ENCODE measurements at regions not wholly inside any gene's neighbourhood (a gene's known extent, or its start where the extent isn't known, plus 50 kb on each side); places are given as distances from the start of the nearest gene placed in this dataset.

GRCh38 chr14:42185718-42186117 is 579.0 kb downstream of the LRFN5 start:
- no peak overlapping the region for H3K27ac ChIP-seq (ENCODE audit: extremely low read length, insufficient read depth, low read length)
- H3K4me2 ChIP-seq (ENCODE audit: low read depth, low read length), result no peak overlapping the region
- H3K9me3 ChIP-seq (ENCODE audit: low read length), result peaks cover 90% of the 10 kb centered on the region
- BruUV-seq (replicated peaks), result no TSS peak
- intact Hi-C loops (cut with micrococcal nuclease; ENCODE audit: unreplicated experiment), result no loop called here
- H3K4me1 ChIP-seq (ENCODE audit: insufficient read depth, low read length), result no peaks in the 10 kb centered on the region
- ChIA-PET POLR2A (no interaction called here), CTCF (ENCODE audit: low intra/inter-chr PET ratio, low total read pairs) (no interaction called here)
- H3K27me3 ChIP-seq (ENCODE audit: control insufficient read depth in 1 of 2, insufficient read depth in 2 of 2, low read length in 2 of 2), result no peaks in the 10 kb centered on the region
- no peak overlapping the region for H2AFZ ChIP-seq (ENCODE audit: low read length)
- H3K36me3 ChIP-seq (replicated peaks in 1 of 2; ENCODE audit: control insufficient read depth in 1 of 2, insufficient read depth in 2 of 2, low read length in 2 of 2), result no peaks in the 10 kb centered on the region
- DNase-seq (ENCODE audit: low spot score), result no peak
- WGBS (ENCODE audit: low lambda C conversion rate), result under 1% methylated on average over 2 of the region's 2 CpGs
- H4K20me1 ChIP-seq (ENCODE audit: insufficient read depth, low read length), result no peaks in the 10 kb centered on the region
- no peak overlapping the region for H3K9ac ChIP-seq (ENCODE audit: insufficient read depth, low read depth, low read length)
- in situ Hi-C loops (cut with HindIII; ENCODE audit: extremely low pct_ligation_motif_present, low pct_unique_long_range_greater_than_20kb), result no loop called here
- no peak overlapping the region for H3K4me3 ChIP-seq (replicated peaks in 1 of 3; ENCODE audit: insufficient read depth in 1 of 3, low read depth in 2 of 3, low read length in 3 of 3)
- H3K79me2 ChIP-seq (ENCODE audit: insufficient read depth, low read length), result no peaks in the 10 kb centered on the region
- FAIRE-seq, result no peak
- no peak for ATAC-seq
- TF ChIP-seq GPN1 (CRISPR knock-in tag; IDR thresholded peaks at IDR 0.05; ENCODE audit: borderline replicate concordance) (no peak), ZNF101 (CRISPR knock-in tag; IDR thresholded peaks at IDR 0.05; ENCODE audit: borderline replicate concordance, low read depth) (no peak)

DNA sequence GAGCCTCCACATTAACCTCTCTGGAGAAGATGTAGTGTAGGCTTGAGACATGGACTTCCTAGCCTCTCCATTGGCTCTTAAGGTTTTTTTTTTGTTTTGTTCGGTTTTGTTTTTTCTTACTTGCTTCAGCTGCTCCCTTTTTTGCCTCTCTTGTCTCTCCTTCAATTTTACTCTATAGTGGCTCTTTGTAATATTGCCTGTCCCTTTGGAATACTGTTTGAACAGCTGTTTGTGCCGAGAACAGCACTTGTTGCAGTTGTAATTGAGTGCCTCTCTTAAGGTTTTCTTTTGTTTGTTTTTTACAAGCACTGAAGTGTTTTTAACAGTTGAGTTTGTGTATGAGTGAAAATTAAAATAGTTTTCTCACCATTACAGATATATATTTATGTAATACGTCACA is 567.7 kb downstream of the LRFN5 start:
- Histone ChIP-seq H3K9ac (ENCODE audit: insufficient read depth, low read depth, low read length) (no peak overlapping the region), H3K4me1 (ENCODE audit: insufficient read depth, low read length) (no peaks in the 10 kb centered on the region), H3K27ac (ENCODE audit: extremely low read length, insufficient read depth, low read length) (no peak overlapping the region), H4K20me1 (ENCODE audit: insufficient read depth, low read length) (no peaks in the 10 kb centered on the region), H2AFZ (ENCODE audit: low read length) (no peak overlapping the region), H3K4me3 (replicated peaks in 1 of 3; ENCODE audit: insufficient read depth in 1 of 3, low read depth in 2 of 3, low read length in 3 of 3) (no peak overlapping the region; a peak in 1 of 6 replicates), H3K27me3 (ENCODE audit: control insufficient read depth in 1 of 2, insufficient read depth in 2 of 2, low read length in 2 of 2) (no peaks in the 10 kb centered on the region), H3K4me2 (ENCODE audit: low read depth, low read length) (no peak overlapping the region), H3K9me3 (ENCODE audit: low read length) (peaks cover 90% of the 10 kb centered on the region), H3K79me2 (ENCODE audit: insufficient read depth, low read length) (no peaks in the 10 kb centered on the region), H3K36me3 (replicated peaks in 1 of 2; ENCODE audit: control insufficient read depth in 1 of 2, insufficient read depth in 2 of 2, low read length in 2 of 2) (no peaks in the 10 kb centered on the region)
- ChIA-PET POLR2A (no interaction called here), CTCF (ENCODE audit: low intra/inter-chr PET ratio, low total read pairs) (no interaction called here)
- FAIRE-seq, result no peak
- DNase-seq (ENCODE audit: low spot score), result no peak
- BruUV-seq (replicated peaks), result no TSS peak
- in situ Hi-C loops (cut with HindIII; ENCODE audit: extremely low pct_ligation_motif_present, low pct_unique_long_range_greater_than_20kb), result no loop called here
- 4% methylated on average over 3 of the region's 3 CpGs for WGBS (ENCODE audit: low lambda C conversion rate)
- no peak for ATAC-seq
- intact Hi-C loops (cut with micrococcal nuclease; ENCODE audit: unreplicated experiment), result no loop called here
- TF ChIP-seq SMAD9 (CRISPR knock-in tag; IDR thresholded peaks at IDR 0.05) (no peak), ZNF770 (CRISPR knock-in tag; IDR thresholded peaks at IDR 0.05) (no peak), ZNF891 (CRISPR knock-in tag; IDR thresholded peaks at IDR 0.05) (no peak), LBX2 (CRISPR knock-in tag; IDR thresholded peaks at IDR 0.05; ENCODE audit: borderline replicate concordance) (no peak), ZNF784 (CRISPR knock-in tag; IDR thresholded peaks at IDR 0.05; ENCODE audit: borderline replicate concordance) (no peak), KDM6A (CRISPR knock-in tag; IDR thresholded peaks at IDR 0.05; ENCODE audit: low read depth) (no peak), MLLT10 (CRISPR knock-in tag; IDR thresholded peaks at IDR 0.05) (no peak), MXI1 (IDR thresholded peaks at IDR 0.05; ENCODE audit: borderline replicate concordance, low read depth, low read length) (no peak), RAD51 (IDR thresholded peaks at IDR 0.05; ENCODE audit: borderline replicate concordance) (no peak), THAP7 (CRISPR knock-in tag; IDR thresholded peaks at IDR 0.05) (no peak), FOXA3 (CRISPR knock-in tag; IDR thresholded peaks at IDR 0.05) (no peak)
